ENCODE measurements at regions not wholly inside any gene's neighbourhood (a gene's known extent, or its start where the extent isn't known, plus 50 kb on each side); places are given as distances from the start of the nearest gene placed in this dataset.
A peak's percentile ranks its signal among the peaks of the same experiment; 100 is the strongest.

DNA sequence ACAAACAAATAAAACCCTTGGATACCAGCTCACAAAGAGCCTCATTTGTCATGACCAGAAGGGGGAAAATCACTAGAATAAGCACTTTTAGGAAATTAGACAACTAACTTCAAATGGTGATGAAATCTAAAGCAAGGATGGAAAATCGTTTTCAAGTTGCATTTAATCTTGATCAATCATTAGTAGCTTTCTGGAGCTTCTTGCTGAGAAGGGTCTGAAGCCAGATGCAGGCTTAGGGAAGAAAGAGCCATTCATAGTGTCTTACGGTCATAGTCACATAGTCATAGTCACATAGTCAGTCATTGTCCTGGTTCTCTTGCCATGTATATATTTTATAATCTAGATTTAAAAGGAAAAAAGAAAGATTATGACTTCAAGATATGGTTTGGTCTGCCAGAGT lies 610.5 kb downstream of the ACTL7B start:
- Histone ChIP-seq H3K9me3 (ENCODE audit: low read length) (no peaks in the 10 kb centered on the region), H3K4me1 (ENCODE audit: insufficient read depth, low read length) (no peaks in the 10 kb centered on the region), H3K79me2 (ENCODE audit: insufficient read depth, low read length) (no peaks in the 10 kb centered on the region), H3K4me3 (replicated peaks in 1 of 3; ENCODE audit: insufficient read depth in 1 of 3, low read depth in 2 of 3, low read length in 3 of 3) (no peak overlapping the region), H3K36me3 (replicated peaks in 1 of 2; ENCODE audit: control insufficient read depth in 1 of 2, insufficient read depth in 2 of 2, low read length in 2 of 2) (no peaks in the 10 kb centered on the region), H2AFZ (ENCODE audit: low read length) (no peak overlapping the region), H3K4me2 (ENCODE audit: low read depth, low read length) (no peak overlapping the region), H3K9ac (ENCODE audit: insufficient read depth, low read depth, low read length) (no peak overlapping the region), H4K20me1 (ENCODE audit: insufficient read depth, low read length) (no peaks in the 10 kb centered on the region), H3K27ac (ENCODE audit: extremely low read length, insufficient read depth, low read length) (no peak overlapping the region), H3K27me3 (ENCODE audit: control insufficient read depth in 1 of 2, insufficient read depth in 2 of 2, low read length in 2 of 2) (no peaks in the 10 kb centered on the region)
- BruUV-seq (replicated peaks), result no TSS peak
- WGBS (ENCODE audit: low lambda C conversion rate), result 25% methylated on average over 2 of the region's 2 CpGs
- in situ Hi-C loops (cut with HindIII; ENCODE audit: extremely low pct_ligation_motif_present, low pct_unique_long_range_greater_than_20kb) (no loop called here), intact Hi-C loops (cut with micrococcal nuclease; ENCODE audit: unreplicated experiment) (no loop called here)
- DNase-seq (ENCODE audit: low spot score) (no peak), ATAC-seq (no peak), FAIRE-seq (no peak)
- TF ChIP-seq, protein P1, sequence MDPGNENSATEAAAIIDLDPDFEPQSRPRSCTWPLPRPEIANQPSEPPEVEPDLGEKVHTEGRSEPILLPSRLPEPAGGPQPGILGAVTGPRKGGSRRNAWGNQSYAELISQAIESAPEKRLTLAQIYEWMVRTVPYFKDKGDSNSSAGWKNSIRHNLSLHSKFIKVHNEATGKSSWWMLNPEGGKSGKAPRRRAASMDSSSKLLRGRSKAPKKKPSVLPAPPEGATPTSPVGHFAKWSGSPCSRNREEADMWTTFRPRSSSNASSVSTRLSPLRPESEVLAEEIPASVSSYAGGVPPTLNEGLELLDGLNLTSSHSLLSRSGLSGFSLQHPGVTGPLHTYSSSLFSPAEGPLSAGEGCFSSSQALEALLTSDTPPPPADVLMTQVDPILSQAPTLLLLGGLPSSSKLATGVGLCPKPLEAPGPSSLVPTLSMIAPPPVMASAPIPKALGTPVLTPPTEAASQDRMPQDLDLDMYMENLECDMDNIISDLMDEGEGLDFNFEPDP (CRISPR knock-in tag; conservative IDR thresholded peaks at IDR 0.05), result no peak
- TF ChIP-seq MAFK (conservative IDR thresholded peaks at IDR 0.05 in 1 of 2, IDR thresholded peaks at IDR 0.05 in 1 of 2; ENCODE audit: low read length in 2 of 2), result 0 out of 4 replicates have a peak, but pooled peaks of 1 of the 2 experiments have one; percentile 1
- ChIA-PET POLR2A (no interaction called here), CTCF (ENCODE audit: low intra/inter-chr PET ratio, low total read pairs) (no interaction called here)

DNA sequence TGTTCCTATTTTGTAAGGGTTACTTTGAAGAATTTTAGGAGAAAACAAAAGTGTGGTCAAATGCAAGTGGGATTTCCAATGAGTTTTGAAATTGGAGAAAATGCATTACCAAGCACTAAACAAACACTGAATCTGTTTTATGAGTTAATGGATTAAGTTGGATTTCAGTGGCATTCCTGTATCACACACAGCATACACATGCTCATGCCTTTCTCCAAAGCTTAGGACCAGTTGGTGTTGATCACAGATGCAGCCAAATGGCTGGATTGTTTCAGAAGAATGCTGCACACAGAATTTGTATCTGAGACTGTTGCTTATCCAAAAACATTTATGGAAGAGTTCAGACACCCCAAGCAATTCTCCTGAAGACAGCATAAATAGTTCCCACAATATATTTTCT lies 611.1 kb downstream of the ACTL7B start:
- no TSS peak for BruUV-seq (replicated peaks)
- H3K4me2 ChIP-seq (ENCODE audit: low read depth, low read length), result no peak overlapping the region
- intact Hi-C loops (cut with micrococcal nuclease; ENCODE audit: unreplicated experiment) (no loop called here), in situ Hi-C loops (cut with HindIII; ENCODE audit: extremely low pct_ligation_motif_present, low pct_unique_long_range_greater_than_20kb) (no loop called here)
- no peaks in the 10 kb centered on the region for H3K36me3 ChIP-seq (replicated peaks in 1 of 2; ENCODE audit: control insufficient read depth in 1 of 2, insufficient read depth in 2 of 2, low read length in 2 of 2)
- no peaks in the 10 kb centered on the region for H3K79me2 ChIP-seq (ENCODE audit: insufficient read depth, low read length)
- FAIRE-seq (no peak), DNase-seq (ENCODE audit: low spot score) (no peak), ATAC-seq (no peak)
- H3K27ac ChIP-seq (ENCODE audit: extremely low read length, insufficient read depth, low read length), result no peak overlapping the region
- H3K9me3 ChIP-seq (ENCODE audit: low read length), result no peaks in the 10 kb centered on the region
- H4K20me1 ChIP-seq (ENCODE audit: insufficient read depth, low read length), result no peaks in the 10 kb centered on the region
- ChIA-PET POLR2A (no interaction called here), CTCF (ENCODE audit: low intra/inter-chr PET ratio, low total read pairs) (no interaction called here)
- TF ChIP-seq CCDC6 (CRISPR knock-in tag; IDR thresholded peaks at IDR 0.05), result no peak
- no peaks in the 10 kb centered on the region for H3K27me3 ChIP-seq (ENCODE audit: control insufficient read depth in 1 of 2, insufficient read depth in 2 of 2, low read length in 2 of 2)
- H2AFZ ChIP-seq (ENCODE audit: low read length), result no peak overlapping the region
- H3K4me1 ChIP-seq (ENCODE audit: insufficient read depth, low read length), result no peaks in the 10 kb centered on the region
- H3K4me3 ChIP-seq (replicated peaks in 1 of 3; ENCODE audit: insufficient read depth in 1 of 3, low read depth in 2 of 3, low read length in 3 of 3), result no peak overlapping the region
- no peak overlapping the region for H3K9ac ChIP-seq (ENCODE audit: insufficient read depth, low read depth, low read length)

All from HepG2 (cell line).